Stimulated activated CD4-positive, alpha-beta T cell treated with anti-CD3 and anti-CD28 coated beads, Interleukin-4, amount 100 ng/mL, for 4 hours (primary cell): ENCODE measurements at regions not wholly inside any gene's neighbourhood (a gene's known extent, or its start where the extent isn't known, plus 50 kb on each side); places are given as distances from the start of the nearest gene placed in this dataset.
"Not testable (repeated sequence)": the region's sequence is repeated elsewhere in the genome, so short reads cannot be mapped to it uniquely, and the experiment has no call there.

Source experiments
- DNase-seq, 2 experiments: peaks; one replicate each; pipeline ENCODE4 v3.0.0-alpha.2; 2020

- DNase-seq = not testable (repeated sequence)
Measured at GRCh38 chr1:145553795-145554194, 54.0 kb upstream of the GPR89A start.

DNA sequence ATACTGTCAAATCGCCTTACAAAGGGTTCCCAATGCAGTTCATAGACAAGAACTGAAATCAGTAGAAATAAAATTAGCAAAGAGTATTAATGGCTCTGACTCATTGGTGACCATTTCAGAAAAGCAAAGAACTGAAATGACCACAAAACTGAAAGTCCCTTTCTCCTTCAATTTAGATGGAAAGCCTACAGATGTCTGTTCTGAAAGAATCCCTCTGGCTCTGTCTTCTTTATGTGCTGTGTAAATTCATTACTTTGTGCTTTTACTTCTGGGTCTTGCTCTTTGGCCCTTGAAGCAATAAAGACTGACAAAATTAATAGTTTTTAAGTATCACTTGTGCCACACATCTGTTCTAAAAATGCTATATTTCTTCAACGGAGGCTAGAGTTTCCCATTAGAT, 62.7 kb upstream of the GPR89A start:
- no peak for DNase-seq

DNA sequence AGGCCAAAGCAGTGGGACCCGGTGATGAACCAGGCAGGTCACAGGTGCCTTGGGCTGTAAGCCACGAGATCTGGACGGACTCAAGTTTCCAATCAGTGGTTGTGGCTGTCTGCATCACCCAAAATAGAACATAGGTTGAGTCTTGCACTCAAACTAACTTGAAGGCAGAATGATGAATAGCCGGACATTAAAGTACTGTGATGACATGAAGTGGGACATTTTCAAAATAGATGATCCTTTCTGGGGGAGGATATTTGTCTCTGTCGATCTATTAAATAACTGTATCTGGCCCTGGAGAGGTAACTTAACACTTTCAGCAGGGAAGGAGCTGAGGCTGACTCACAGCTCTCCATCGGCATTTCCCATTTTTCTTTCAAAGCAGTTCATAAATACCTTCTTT, 66.1 kb upstream of the GPR89A start:
- DNase-seq = not testable (repeated sequence)

- DNase-seq = not testable (repeated sequence)
Measured at GRCh38 chr1:145541246-145541645, 66.5 kb upstream of the GPR89A start.

DNA sequence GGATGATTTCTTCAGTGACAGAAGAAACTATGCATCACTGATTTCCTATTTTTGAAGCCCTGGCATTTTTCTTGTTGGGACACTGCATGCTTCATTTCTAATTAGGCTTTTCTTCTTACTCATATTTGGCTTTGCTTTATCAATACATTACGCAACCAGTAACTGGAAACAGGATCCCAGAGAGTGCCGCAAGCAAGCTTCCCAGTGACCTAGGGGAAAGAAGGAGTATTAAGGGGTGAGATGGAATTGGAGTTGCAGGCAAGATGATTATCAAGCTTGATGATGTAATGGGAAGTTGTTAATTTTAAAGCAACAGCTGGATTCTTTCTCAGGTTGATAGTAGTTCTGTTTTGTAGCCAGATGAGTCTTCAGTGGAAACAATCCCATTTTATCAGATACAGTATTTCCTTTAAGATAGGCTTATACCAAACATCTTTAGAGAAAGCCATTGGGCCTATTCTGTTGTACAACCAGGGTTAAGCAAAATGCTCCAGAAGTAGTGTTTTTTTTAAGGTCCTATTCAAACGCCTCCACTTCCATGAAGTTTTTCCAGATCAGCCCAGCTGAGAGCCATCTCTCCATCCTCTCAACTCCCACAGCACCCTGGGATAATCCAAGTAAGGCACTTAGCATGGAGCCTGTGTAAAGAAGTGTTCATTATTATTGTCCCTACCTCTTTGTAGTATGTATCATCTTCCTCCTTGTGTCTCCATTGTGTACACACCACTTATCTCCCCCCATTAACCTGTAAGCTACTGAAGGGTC, 69.5 kb upstream of the GPR89A start:
- DNase-seq = not testable (repeated sequence)

- not testable (repeated sequence) for DNase-seq
Measured at GRCh38 chr1:145537003-145537402, 70.8 kb upstream of the GPR89A start.

GRCh38 chr1:145535461-145535860, 72.3 kb upstream of the GPR89A start:
- DNase-seq = not testable (repeated sequence)

DNA sequence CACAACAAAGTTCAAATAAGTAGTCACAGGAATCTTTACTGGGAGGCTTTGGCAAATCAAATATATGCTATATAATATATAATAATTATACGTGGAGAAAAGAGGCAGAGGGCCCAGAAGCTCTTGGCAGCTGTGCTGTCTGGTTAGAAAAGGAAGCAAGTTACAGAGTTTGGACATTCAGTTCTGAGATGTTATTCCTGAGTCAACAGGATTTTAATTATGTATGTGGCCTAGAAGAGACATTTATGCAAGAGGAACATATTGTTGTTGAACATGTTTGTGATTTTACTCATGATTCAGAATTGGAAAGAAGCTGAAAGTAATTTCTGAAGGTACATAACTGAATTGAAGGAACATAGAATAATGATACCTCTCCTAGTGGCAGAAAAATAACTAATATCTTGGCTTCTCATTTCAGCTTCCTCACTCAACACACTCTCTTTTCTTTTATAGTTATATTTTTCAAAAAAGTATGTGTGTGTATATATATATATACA, 79.7 kb upstream of the GPR89A start:
- not testable (repeated sequence) for DNase-seq

DNA sequence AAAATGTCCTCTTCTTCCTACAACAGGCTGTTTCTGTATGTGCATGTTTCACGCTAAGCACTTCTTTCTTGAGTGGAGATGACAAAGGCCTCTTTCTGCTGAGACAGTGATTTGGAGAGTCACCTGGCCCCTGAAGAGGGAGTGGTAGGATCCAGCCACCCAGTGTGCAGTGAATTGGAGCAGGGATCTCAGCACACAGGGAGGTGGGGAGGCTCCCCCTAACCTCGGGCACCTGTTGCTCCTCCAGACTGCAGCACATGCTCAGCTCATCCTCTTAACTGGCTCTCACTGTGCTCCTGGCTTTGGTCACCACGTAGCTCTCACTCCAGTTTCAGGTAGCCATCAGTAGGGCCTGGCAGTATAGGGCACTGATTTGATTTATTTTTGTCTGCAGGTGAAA, 87.6 kb upstream of the GPR89A start:
- DNase-seq = not testable (repeated sequence)

- not testable (repeated sequence) for DNase-seq
Measured at GRCh38 chr1:145519302-145519701, 88.5 kb upstream of the GPR89A start.

DNA sequence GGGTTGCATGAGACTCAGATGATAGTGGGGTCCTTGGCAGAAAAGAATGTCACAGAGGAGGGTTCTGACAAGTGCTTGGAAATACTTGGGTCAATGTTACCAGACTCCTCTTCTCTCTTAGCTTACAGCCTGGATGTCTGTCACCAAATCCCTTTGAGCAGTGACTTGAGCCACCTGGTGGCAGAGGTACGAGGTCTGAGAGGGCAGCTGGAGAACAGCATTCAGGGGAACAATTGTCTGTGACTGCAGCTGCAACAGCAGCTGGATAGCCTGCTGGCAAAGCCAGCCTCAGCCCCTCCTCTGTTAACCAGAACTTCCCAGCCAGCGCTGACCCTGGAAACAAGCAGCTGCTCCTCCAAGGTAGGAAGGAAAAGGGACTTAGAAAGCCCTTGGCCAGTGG, 87.6 kb upstream of the NBPF20 start:
- not testable (repeated sequence) for DNase-seq

DNA sequence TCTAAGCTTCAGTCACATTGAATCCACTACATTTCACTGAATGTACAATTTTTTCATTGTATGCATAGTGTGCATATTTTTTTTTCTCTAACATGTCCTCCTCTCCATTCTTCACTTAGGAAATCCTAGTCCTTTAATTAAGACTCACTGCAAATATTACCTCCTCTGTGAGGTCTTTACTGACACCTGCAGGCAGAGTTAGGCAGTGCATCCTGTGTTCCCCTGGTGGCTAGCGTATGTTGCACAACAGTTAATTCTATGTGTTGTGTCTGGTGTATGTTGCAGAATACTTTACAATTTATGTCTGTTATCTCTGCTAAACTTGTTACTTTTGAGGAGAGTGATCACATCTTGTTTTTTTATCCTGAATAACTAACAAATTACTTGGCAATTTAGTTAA, 82.7 kb upstream of the NBPF20 start:
- DNase-seq = not testable (repeated sequence)

GRCh38 chr1:145505663-145506647, 80.6 kb upstream of the NBPF20 start:
- not testable (repeated sequence) for DNase-seq

GRCh38 chr1:145504834-145505413, 79.5 kb upstream of the NBPF20 start:
- DNase-seq = not testable (repeated sequence)

- DNase-seq = not testable (repeated sequence)
Measured at GRCh38 chr1:145504310-145504709, 78.9 kb upstream of the NBPF20 start.

DNA sequence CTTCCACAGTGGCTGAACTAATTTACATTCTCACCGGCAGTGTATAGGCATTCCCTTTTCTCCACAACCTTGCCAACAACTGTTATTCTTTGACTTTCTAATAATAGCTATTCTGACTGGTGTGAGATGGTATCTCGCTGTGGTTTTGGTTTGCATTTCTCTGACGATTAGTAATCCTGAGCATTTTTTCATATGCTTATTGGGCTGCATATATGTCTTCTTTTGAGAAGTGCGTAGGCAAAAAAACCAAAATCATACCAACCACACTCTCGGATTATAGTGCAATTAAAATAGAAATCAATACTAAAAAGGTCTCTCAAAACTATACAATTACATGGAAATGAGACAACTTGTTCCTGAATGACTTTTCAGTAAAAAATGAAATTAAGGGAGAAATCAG, 74.8 kb upstream of the NBPF20 start:
- DNase-seq = not testable (repeated sequence)

- not testable (repeated sequence) for DNase-seq
Measured at GRCh38 chr1:145495077-145495871, 69.9 kb upstream of the NBPF20 start.

DNA sequence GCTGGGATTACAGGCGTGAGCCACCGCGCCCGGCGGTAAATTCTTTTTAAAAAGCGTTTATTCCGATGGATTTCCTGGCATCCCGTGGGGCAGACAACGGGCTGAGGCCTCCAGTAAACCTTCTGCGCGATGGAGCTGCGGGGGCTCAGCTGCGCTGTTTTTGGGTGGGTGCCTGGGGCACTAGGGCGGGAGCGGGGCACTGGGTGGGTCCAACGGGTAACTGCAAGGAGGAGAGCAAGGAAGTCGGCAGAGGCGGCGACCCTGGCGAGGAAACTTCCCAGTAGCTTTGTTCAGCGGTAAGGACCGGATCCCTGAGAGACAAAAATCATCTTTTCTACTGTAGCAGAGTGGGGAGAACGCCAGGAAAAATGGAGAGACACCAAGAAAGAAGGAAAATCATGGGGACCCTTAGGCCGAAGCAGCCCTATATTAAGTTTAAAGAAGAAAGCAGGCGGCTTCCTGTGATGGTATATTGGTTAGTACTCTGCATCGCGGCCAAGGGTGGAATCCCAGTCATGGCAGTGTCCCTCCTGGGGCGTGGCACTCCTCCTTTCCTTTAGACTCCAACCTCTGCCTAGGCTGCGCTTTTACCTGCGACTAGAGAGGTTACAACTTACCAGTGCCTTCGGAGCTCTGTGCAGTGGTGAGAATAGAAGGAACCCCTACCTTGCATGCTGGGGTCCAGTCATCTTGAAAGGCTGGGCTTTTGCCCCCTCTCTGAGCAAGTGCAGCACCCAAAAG, 63.0 kb upstream of the NBPF20 start:
- not testable (repeated sequence) for DNase-seq

GRCh38 chr1:145487156-145487555, 61.8 kb upstream of the NBPF20 start:
- DNase-seq = not testable (repeated sequence)

DNA sequence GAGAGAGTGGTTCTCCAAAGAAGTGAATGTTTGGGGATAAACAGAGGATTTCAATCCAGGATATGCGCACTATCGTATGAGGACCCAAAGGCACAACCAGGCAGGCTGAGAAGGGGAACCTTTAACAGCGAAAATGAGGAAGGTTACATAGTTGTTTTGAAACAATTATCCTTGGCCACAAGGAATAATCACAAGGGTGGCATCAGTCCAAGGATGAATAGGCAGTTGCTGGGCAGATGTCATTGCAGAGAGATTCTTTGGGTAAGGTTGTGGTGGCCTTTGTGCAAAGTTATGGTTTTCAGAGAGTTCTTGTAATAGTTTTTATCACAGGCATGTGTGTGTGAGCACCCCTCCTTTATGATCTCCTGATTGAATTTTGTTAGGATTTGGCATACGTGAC, 58.9 kb upstream of the NBPF20 start:
- DNase-seq = not testable (repeated sequence)

GRCh38 chr1:145482214-145482860, 56.9 kb upstream of the NBPF20 start:
- not testable (repeated sequence) for DNase-seq
